ENCODE measurements at regions not wholly inside any gene's neighbourhood (a gene's known extent, or its start where the extent isn't known, plus 50 kb on each side); places are given as distances from the start of the nearest gene placed in this dataset.

GRCh38 chr13:22253107-22253506 is 582.2 kb downstream of the FGF9 start:
- DNase-seq: no peak

- DNase-seq: no peak
Measured at GRCh38 chr13:22256111-22256639, 585.3 kb downstream of the FGF9 start.

DNA sequence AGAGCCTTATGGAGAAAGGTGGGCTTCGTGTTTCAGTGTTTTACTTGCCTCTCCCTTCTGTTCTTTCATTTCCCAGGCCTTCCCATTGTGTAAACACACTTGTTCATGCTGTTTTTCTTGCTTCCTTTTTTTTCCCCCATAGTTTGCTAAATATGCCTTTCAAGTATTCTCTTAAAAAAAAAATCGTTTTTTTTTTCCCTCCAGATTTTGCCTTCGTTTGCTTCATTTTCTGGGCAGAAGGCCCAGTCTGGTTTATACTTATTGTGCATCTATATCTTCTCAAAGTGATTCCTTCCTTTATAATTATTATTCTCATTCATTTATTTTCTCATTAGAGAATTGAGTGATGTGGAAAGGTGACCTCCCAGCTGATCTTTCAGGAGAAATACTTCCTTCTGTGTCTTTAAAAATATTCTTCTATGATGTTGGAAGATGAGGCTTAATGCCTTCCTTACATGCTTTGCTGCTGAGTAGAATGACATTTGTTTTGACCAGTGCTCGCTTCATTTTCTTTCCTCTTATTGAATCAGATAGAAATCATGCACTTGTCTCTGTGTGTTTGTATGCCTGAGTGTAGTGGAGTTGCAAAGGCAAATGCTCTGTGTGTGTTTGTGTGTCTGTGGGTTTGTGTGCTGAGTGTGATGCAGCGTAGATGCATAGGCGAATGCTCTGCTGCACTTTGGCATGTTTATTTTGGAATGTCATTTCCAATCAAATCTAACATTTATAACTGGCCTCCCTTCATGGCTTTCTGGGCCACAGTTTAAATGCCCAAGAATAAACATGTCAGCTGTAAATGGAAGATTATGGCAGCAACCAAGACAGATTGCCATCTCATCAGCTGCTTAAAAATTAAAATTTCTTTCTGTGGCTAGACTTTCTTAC is 591.4 kb downstream of the FGF9 start:
- no peak for DNase-seq

DNA sequence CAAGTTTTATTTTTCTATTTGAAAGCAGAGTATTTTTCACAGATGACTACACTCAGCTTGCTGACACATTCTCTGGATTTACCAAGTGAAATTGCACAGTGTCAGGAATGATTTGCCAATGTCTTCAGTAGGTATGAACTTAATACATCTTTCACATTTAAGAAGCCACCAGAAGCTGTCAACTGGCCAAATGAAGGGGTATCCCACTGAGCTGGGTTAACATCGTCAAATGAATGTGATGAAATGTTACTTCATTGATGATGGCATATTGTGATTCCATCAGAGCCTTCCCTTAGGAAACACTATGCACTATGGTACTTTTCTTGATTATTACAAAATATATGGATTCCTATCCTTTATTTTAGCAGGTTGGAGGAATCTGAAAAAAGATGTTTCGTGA is 592.3 kb downstream of the FGF9 start:
- no peak for DNase-seq

GRCh38 chr13:22265563-22265962 is 594.7 kb downstream of the FGF9 start:
- DNase-seq: no peak

GRCh38 chr13:22270881-22271280 is 600.0 kb downstream of the FGF9 start:
- no peak for DNase-seq

GRCh38 chr13:22271903-22272302 is 601.0 kb downstream of the FGF9 start:
- no peak for DNase-seq

- DNase-seq: no peak
Measured at GRCh38 chr13:22275393-22275792, 604.5 kb downstream of the FGF9 start.

GRCh38 chr13:22276616-22277015 is 605.7 kb downstream of the FGF9 start:
- DNase-seq: no peak

- DNase-seq: peak; percentile 76
Measured at GRCh38 chr13:22278336-22278929, 607.6 kb downstream of the FGF9 start.

DNA sequence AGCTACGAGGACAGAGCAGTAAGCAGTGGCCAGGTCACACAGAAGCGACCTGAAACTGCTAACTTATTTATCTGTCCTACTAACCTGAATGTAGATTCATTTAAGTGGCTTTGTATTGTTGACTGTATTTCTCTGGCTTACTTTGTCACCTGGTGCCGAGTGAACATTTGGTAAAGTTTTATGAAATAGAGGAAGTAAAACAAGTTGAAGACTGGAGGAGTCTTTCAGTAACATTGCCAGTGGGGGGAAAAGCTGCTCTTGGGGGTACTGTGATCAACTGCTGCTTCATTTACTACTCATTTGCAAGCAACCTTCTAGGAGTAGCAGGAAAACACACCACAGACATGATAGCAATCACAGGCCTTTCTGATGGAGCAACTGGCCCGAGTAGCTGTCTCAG is 615.0 kb downstream of the FGF9 start:
- no peak for DNase-seq

DNA sequence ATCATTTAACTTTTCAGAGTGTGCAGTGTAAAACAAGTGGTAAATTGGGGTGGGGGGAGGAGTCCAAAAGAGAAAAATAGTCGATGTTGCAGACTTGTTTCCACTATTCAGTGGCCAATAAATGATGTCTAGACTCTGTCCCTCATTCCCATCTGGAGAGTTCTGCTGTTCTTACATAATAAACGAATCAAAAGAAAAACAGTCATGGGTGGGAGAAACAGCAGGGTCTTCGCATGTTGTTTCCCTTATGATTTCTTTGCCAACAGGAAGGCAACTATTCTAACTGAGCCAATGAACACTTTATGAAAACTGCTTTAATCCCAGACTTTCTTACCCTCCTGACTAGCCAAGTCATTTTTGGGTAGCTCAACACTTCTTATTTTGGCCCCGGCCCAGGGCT is 615.5 kb downstream of the FGF9 start:
- DNase-seq: no peak

DNA sequence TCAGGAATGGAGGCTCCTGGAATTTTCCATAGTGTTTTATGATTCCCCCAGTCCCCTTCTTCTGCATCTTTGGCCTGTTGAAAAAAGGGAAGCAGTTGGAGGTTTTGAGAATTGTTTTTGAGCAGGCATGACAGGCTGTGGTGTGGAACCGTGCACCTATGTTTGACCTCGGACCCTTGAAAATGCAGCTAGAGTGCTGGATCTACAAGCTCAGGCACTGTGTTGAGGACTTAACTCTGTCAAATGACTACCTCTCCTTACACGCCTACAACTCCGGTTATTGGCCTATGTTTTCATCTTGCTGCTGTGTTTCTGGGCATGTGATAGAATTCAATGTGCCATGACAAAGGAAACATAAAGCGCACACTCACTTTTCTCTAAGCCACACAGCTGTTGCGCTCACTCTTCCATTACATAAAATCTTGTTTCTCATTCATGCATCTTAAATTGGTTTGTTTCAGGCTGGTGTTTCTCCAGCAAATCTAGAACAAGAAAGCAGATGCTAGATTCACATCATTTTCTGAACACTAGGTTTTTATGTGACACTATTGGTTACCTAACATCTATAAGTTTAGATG is 616.6 kb downstream of the FGF9 start:
- no peak for DNase-seq

GRCh38 chr13:22288496-22288895 is 617.6 kb downstream of the FGF9 start:
- no peak for DNase-seq

DNA sequence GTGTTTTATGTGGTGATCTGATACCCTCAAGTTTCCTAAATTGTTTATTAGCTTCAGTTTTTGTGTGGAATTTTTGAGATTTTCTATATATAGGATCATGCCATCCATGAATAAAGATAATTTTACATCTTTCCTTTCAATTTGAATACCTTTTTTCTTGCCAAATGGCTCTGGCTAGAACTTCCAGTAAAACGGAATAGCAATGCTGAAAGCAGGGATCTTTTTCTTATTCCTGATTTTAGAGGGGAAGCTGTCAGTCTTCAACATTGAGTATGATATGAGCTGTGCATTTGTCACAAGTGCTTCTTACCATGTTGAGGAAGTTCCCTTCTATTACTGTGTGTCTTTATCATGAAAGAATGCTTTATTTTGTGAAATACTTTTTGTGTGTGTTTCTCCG is 618.8 kb downstream of the FGF9 start:
- no peak for DNase-seq

GRCh38 chr13:22298530-22298929 is 627.7 kb downstream of the FGF9 start:
- DNase-seq: peak; percentile 3

DNA sequence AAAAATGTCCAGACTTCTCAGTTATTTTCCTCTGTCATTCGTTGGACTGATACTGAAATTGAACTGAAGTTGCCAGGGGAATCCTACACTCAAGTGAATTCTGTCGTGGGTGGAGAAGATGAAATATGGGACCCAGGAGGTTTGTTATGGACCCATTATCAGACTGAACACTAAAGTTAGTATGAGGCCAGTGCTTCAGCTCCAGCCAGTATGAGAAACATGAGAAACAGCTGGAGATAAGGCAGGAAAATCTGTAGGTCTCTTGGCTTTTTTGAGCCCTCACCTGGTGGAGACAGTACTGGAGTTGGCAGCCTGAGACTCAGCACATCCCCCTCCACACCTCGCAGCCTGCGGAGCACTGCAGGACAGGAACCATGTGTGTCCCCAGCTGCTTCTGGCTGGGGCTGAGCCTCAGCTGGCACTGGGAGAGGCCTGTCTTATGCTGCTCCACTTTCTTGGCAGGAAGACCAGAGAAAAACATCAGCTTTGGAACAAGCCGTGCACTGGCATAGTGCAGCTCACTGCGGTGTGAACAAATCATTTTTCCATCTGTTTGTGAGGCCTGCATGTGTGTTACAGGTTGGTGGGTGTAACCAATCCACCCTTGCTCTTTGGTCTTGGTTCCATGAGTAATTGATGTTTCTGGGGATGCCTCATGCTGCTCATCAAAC is 641.0 kb downstream of the FGF9 start:
- DNase-seq: no peak

- DNase-seq: no peak
Measured at GRCh38 chr13:22312405-22312803, 641.5 kb downstream of the FGF9 start.

GRCh38 chr13:22316494-22317025 is 645.7 kb downstream of the FGF9 start:
- no peak for DNase-seq

- DNase-seq: no peak
Measured at GRCh38 chr13:22320991-22321390, 650.1 kb downstream of the FGF9 start.

DNA sequence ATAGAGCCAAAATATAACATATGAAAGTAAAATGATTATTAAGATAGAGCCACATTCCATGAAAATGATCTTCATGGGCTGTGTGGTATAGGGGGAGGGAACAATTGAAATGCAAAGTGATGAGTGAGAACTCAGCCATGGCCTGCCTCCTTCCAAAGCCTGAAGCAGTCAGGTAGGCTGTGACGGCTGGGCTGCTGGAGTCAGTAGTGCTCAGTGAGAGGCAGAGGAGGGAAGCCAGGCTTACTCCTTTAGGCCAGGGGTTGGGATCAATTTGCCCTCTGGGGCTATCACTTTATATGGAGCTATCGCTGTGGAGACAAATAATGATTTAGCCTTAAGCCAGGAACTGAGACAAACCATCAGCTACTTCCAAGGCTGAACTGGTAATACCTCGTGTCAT is 654.9 kb downstream of the FGF9 start:
- DNase-seq: no peak

DNA sequence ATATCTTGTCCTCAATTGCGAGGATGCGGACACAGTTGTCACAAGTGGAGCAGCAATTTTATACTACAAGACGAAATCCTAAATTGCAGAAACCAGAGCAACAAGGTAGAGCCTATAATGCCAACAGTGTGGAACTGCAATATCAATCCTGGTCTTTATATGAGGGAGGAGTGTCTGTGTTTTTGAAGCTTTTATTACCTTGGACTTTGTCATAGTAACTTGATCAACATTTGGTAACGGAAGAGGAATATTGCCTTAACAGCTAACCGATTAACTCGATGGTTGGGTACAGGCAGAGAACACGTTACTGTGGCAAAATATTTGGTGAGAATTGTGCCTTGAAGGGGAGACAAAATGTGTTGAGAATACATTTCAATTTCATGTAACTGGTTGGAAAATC is 661.5 kb downstream of the FGF9 start:
- no peak for DNase-seq

DNA sequence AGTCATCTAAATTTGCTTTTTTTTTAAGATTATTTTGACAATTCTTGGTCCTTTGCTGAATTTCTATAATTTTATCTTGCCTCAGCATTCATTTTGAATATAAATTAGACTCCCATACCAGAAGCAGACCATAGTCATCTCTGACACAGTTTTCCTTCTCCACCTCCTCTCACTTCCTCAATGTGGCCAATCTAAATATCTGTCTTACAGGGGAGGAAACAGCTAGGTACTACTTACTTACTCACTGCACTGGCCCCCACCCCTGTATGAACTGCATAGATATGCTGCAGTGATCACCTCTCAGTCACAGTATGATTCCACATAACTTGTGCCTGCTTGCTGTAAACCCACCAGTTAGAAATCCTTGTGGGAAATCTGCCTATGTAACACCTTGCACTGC is 665.6 kb downstream of the FGF9 start:
- no peak for DNase-seq
